Right lobe of liver (tissue), 4 donors: ENCODE measurements at regions not wholly inside any gene's neighbourhood (a gene's known extent, or its start where the extent isn't known, plus 50 kb on each side); places are given as distances from the start of the nearest gene placed in this dataset.

Source experiments
- POLR2A ChIP-seq: fragments of 450-650 bp; IDR thresholded peaks from one replicate; pipeline ENCODE4 v1.6.1; 2017; ENCODE audit warnings: antibody characterized with exemption, mild to moderate bottlenecking
- TF ChIP-seq, protein P1 (sequence below), 4 donors: fragments of 200-600 bp in 3 of 4; fragments of 450-650 bp in 1 of 4; IDR thresholded peaks; one replicate each; pipeline versions ENCODE4 v1.5.1 to v1.8.0; 2016 to 2022; ENCODE audit warnings: antibody characterized with exemption in 4 of 4, mild to moderate bottlenecking in 2 of 4
- donor health status: DM: no; HTN: no; CAD: no.
- donor health status: DM: no; HTN: no; CAD: no.
- donor health status: DM: no; HTN: yes; CAD: no.

DNA sequence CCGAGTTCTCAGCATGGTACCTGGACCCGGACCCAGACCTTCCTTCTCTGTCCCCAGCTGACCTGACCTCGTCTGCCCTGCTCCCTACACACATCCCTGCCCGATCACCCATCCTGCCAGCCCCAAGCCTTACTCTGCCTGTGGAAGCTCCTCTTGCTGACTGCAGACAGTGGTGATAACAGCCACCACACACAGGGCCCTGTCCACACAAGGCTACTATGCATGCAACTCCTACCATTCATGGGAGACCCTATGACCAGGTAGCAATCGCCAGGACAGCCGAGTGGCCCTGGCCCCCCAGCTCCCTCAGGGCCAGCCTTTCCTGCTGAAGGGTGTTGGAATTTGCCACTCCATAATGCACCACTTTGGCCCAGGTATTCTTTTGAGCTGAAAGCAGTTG, 233.6 kb downstream of the BRD1 start:
- TF ChIP-seq, protein P1, sequence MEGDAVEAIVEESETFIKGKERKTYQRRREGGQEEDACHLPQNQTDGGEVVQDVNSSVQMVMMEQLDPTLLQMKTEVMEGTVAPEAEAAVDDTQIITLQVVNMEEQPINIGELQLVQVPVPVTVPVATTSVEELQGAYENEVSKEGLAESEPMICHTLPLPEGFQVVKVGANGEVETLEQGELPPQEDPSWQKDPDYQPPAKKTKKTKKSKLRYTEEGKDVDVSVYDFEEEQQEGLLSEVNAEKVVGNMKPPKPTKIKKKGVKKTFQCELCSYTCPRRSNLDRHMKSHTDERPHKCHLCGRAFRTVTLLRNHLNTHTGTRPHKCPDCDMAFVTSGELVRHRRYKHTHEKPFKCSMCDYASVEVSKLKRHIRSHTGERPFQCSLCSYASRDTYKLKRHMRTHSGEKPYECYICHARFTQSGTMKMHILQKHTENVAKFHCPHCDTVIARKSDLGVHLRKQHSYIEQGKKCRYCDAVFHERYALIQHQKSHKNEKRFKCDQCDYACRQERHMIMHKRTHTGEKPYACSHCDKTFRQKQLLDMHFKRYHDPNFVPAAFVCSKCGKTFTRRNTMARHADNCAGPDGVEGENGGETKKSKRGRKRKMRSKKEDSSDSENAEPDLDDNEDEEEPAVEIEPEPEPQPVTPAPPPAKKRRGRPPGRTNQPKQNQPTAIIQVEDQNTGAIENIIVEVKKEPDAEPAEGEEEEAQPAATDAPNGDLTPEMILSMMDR (IDR thresholded peaks at IDR 0.05): no peak
- no peak for TF ChIP-seq POLR2A
